GM23338 (cell line): ENCODE measurements at regions not wholly inside any gene's neighbourhood (a gene's known extent, or its start where the extent isn't known, plus 50 kb on each side); places are given as distances from the start of the nearest gene placed in this dataset.

Experiments used
- ATAC-seq: fragments of 200-7000 bp; cut with Tn5 transposase; 3 replicates; pipeline ENCODE4 v1.9.1; 2020
- DNase-seq: peaks from one replicate; pipeline ENCODE4 v3.0.0-alpha.2; 2015; ENCODE audit warnings: low spot score
- H2AFZ ChIP-seq: fragments of 200-600 bp; sonication (generic); 2 replicates; pipeline ENCODE4 v1.8.0; 2016; ENCODE audit warnings: antibody characterized with exemption, mild to moderate bottlenecking, moderate library complexity
- H3F3A ChIP-seq: fragments of 200-600 bp; sonication (generic); replicated peaks from 2 replicates; pipeline ENCODE4 v1.8.0; 2017; ENCODE audit warnings: antibody characterized with exemption, mixed run types, low read depth
- H3K27ac ChIP-seq: fragments of 200-600 bp; sonication (generic); 2 replicates; pipeline ENCODE4 v1.6.1; 2016; ENCODE audit warnings: low read depth
- H3K27me3 ChIP-seq: fragments of 200-600 bp; sonication (generic); 2 replicates; pipeline ENCODE4 v1.8.0; 2016; ENCODE audit warnings: mild to moderate bottlenecking, mixed run types, moderate library complexity; ENCODE audit not compliant: insufficient read depth
- H3K36me3 ChIP-seq: fragments of 200-600 bp; sonication (generic); 2 replicates; pipeline ENCODE4 v1.8.0; 2016; ENCODE audit warnings: mild to moderate bottlenecking; ENCODE audit not compliant: insufficient read depth
- H3K4me1 ChIP-seq: fragments of 200-600 bp; sonication (generic); 2 replicates; pipeline ENCODE4 v1.8.0; 2016; ENCODE audit warnings: mild to moderate bottlenecking, moderate library complexity; ENCODE audit not compliant: insufficient read depth
- H3K4me2 ChIP-seq: fragments of 200-600 bp; sonication (generic); 2 replicates; pipeline ENCODE4 v1.7.1; 2017; ENCODE audit warnings: mixed run types
- H3K4me3 ChIP-seq: fragments of 200-600 bp; sonication (generic); 2 replicates; pipeline ENCODE4 v1.6.1; 2016; ENCODE audit warnings: mixed run types
- H3K79me2 ChIP-seq: fragments of 200-600 bp; sonication (generic); replicated peaks from 2 replicates; pipeline ENCODE4 v1.8.0; 2017; ENCODE audit warnings: mild to moderate bottlenecking; ENCODE audit not compliant: insufficient read depth
- H3K9me2 ChIP-seq: fragments of 200-600 bp; sonication (generic); 2 replicates; pipeline ENCODE4 v1.8.0; 2017; ENCODE audit not compliant: insufficient read depth
- H4K20me1 ChIP-seq: fragments of 200-600 bp; sonication (generic); replicated peaks from 2 replicates; pipeline ENCODE4 v1.8.0; 2017; ENCODE audit warnings: mild to moderate bottlenecking; ENCODE audit not compliant: insufficient read depth
- H3K27ac Mint-ChIP-seq: 2 replicates; pipeline ENCODE4 v1.8.0; 2020; ENCODE audit warnings: inconsistent platforms, mild to moderate bottlenecking, moderate library complexity, mixed read lengths
- H3K27me3 Mint-ChIP-seq: 3 replicates; pipeline ENCODE4 v1.8.0; 2022; ENCODE audit warnings: low read depth, mild to moderate bottlenecking, moderate library complexity, mixed read lengths, inconsistent platforms; ENCODE audit not compliant: insufficient read depth, poor library complexity
- H3K36me3 Mint-ChIP-seq: 3 replicates; pipeline ENCODE4 v1.8.0; 2021; ENCODE audit warnings: low read depth, mild to moderate bottlenecking, inconsistent platforms, moderate library complexity, mixed read lengths
- H3K4me1 Mint-ChIP-seq: 3 replicates; pipeline ENCODE4 v1.8.0; 2020; ENCODE audit warnings: mild to moderate bottlenecking, inconsistent platforms, mixed read lengths
- H3K4me3 Mint-ChIP-seq: 3 replicates; pipeline ENCODE4 v1.8.0; 2021; ENCODE audit warnings: moderate library complexity, mild to moderate bottlenecking, inconsistent platforms, mixed read lengths
- H3K9me3 Mint-ChIP-seq: 3 replicates; pipeline ENCODE4 v1.8.0; 2020; ENCODE audit warnings: moderate library complexity, mild to moderate bottlenecking, inconsistent platforms, mixed read lengths
- EZH2 ChIP-seq: fragments of 200-600 bp; sonication (generic); IDR thresholded peaks from one replicate; pipeline ENCODE4 v1.8.0; 2017; ENCODE audit warnings: antibody characterized with exemption, mild to moderate bottlenecking, low read depth; ENCODE audit not compliant: unreplicated experiment
- EZH2phosphoT487 ChIP-seq: fragments of 200-600 bp; sonication (generic); IDR thresholded peaks from one replicate; pipeline ENCODE4 v1.8.1; 2018; ENCODE audit warnings: antibody characterized with exemption; ENCODE audit not compliant: unreplicated experiment
- NANOG ChIP-seq: IDR thresholded peaks from 2 replicates; pipeline ENCODE4 v1.6.1; 2016; ENCODE audit warnings: antibody characterized with exemption, borderline replicate concordance
- ZNF462 ChIP-seq: fragments of 250-450 bp; sonication (Bioruptor Pico); IDR thresholded peaks from 2 replicates; pipeline ENCODE4 v1.5.0; 2020; ENCODE audit warnings: mild to moderate bottlenecking, moderate library complexity

- no peaks in the 10 kb centered on the region for H4K20me1 ChIP-seq
- no peaks in the 10 kb centered on the region for H3K36me3 Mint-ChIP-seq
- no peaks in the 10 kb centered on the region for H3K9me3 Mint-ChIP-seq
- H3K4me1 ChIP-seq = no peaks in the 10 kb centered on the region
- no peak overlapping the region for H3K27ac ChIP-seq
- TF ChIP-seq NANOG = no peak
- TF ChIP-seq ZNF462 (CRISPR knock-in tag) = no peak
- no peaks in the 10 kb centered on the region for H3K79me2 ChIP-seq
- H3K4me2 ChIP-seq = no peak overlapping the region
- no peaks in the 10 kb centered on the region for H3K27me3 Mint-ChIP-seq
- H2AFZ ChIP-seq = no peak overlapping the region
- H3K27ac Mint-ChIP-seq = no peak overlapping the region
- H3K9me2 ChIP-seq = peaks cover 15% of the 10 kb centered on the region; the same call in 1 of the 2 replicates
- no peak for ATAC-seq
- no peak overlapping the region for H3K4me3 Mint-ChIP-seq
- DNase-seq = no peak
- H3K27me3 ChIP-seq = no peaks in the 10 kb centered on the region
- peaks cover 2% of the 10 kb centered on the region; the same call in 2 of the 3 replicates for H3K4me1 Mint-ChIP-seq
- H3F3A ChIP-seq = no peaks in the 10 kb centered on the region
- no peak overlapping the region for H3K4me3 ChIP-seq
- no peaks in the 10 kb centered on the region for H3K36me3 ChIP-seq
Observed at GRCh38 chr5:66358741-66359140, 214.6 kb downstream of the SREK1 start.

- Histone ChIP-seq H3K4me1 (no peaks in the 10 kb centered on the region), H3F3A (no peaks in the 10 kb centered on the region), H2AFZ (no peak overlapping the region), H3K27me3 (no peaks in the 10 kb centered on the region), H4K20me1 (no peaks in the 10 kb centered on the region), H3K79me2 (no peaks in the 10 kb centered on the region), H3K4me3 (no peak overlapping the region), H3K27ac (no peak overlapping the region), H3K4me2 (no peak overlapping the region), H3K9me2 (peaks cover 15% of the 10 kb centered on the region; the same call in 1 of the 2 replicates), H3K36me3 (no peaks in the 10 kb centered on the region)
- no peak for DNase-seq
- no peaks in the 10 kb centered on the region for H3K36me3 Mint-ChIP-seq
- peaks cover 5% of the 10 kb centered on the region for H3K27me3 Mint-ChIP-seq
- H3K4me1 Mint-ChIP-seq = no peaks in the 10 kb centered on the region
- TF ChIP-seq EZH2phosphoT487 = no peak
- no peak for TF ChIP-seq EZH2
- TF ChIP-seq NANOG = no peak
- ATAC-seq = no peak
- no peaks in the 10 kb centered on the region for H3K9me3 Mint-ChIP-seq
- H3K4me3 Mint-ChIP-seq = no peak overlapping the region
- no peak overlapping the region for H3K27ac Mint-ChIP-seq
Observed at GRCh38 chr5:66361070-66361469, 217.0 kb downstream of the SREK1 start.
